ENCODE measurements at regions not wholly inside any gene's neighbourhood (a gene's known extent, or its start where the extent isn't known, plus 50 kb on each side); places are given as distances from the start of the nearest gene placed in this dataset.

DNA sequence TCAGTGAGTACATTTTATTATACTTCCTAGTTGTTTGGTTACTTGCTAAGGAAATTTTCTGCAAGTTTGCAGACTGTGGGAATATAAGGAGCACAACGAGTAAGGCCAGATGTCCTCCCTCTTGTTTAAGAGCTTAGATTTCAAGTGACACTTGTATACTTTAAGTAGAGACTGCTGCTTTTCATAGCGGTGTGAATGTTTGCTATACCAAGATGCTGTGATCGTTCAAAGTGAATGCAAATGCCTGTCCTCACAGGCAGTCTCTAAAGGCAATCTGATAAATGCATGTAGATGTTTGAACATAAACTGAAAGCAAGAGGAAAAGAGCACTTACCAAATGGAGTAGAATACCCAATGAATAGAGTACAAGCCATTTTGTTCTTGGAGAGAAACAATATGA, 226.4 kb downstream of the NRIP1 start:
- no peak for DNase-seq
- Mint-ChIP-seq H3K36me3 (no peaks in the 10 kb centered on the region), H3K9me3 (peaks cover 3% of the 10 kb centered on the region), H3K4me1 (ENCODE audit: low read depth) (no peaks in the 10 kb centered on the region), H3K27me3 (no peaks in the 10 kb centered on the region), H3K4me3 (no peak overlapping the region), H3K27ac (no peak overlapping the region)
- POLR2A ChIA-PET: no interaction called here
- intact Hi-C loops (cut with micrococcal nuclease): no loop called here
- CTCF ChIA-PET: no interaction called here

GRCh38 chr21:14836950-14837349, 227.8 kb downstream of the NRIP1 start:
- H3K9me3 Mint-ChIP-seq: peaks cover under 1% of the 10 kb centered on the region
- no peaks in the 10 kb centered on the region for H3K27me3 Mint-ChIP-seq
- H3K36me3 Mint-ChIP-seq: no peaks in the 10 kb centered on the region
- CTCF ChIA-PET: no interaction called here
- H3K4me1 Mint-ChIP-seq (ENCODE audit: low read depth): no peaks in the 10 kb centered on the region
- POLR2A ChIA-PET: no interaction called here
- DNase-seq: no peak
- H3K4me3 Mint-ChIP-seq: no peak overlapping the region
- intact Hi-C loops (cut with micrococcal nuclease): no loop called here
- no peak overlapping the region for H3K27ac Mint-ChIP-seq

DNA sequence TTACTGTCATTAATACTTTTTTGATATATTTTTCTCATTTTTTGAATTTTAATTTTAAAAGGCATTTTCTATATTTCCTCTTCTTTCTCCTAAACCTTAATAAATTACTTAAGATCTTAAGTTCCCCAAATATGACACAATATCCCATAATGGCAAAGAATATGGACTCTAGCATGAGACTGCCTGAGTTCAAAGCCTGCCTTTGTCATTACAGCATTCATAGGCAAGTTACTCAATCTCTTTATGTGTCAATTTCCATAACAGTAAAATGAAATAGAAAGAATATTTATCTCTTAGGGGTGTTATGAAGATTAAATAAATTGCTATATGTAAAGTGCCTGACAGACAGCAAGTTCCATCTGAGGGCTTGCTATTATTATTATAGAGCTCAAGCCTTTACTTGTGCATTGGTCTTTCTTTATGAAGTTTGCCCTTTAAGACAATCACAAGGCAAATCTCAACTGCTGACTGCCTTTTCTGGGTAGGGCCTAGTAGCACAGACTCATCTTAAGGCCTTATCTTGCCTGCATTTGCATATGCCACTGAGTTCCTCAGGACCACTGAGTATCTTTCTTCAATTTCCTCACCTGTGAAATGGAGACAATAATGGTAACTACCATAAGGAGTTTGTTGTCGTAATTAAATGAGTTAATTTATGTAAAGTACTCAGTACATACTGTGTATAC, 231.0 kb downstream of the NRIP1 start:
- POLR2A ChIA-PET: no interaction called here
- H3K4me3 Mint-ChIP-seq: no peak overlapping the region
- no peaks in the 10 kb centered on the region for H3K9me3 Mint-ChIP-seq
- intact Hi-C loops (cut with micrococcal nuclease): no loop called here
- H3K36me3 Mint-ChIP-seq: no peaks in the 10 kb centered on the region
- no peaks in the 10 kb centered on the region for H3K4me1 Mint-ChIP-seq (ENCODE audit: low read depth)
- H3K27ac Mint-ChIP-seq: no peak overlapping the region
- CTCF ChIA-PET: no interaction called here
- no peak for DNase-seq
- H3K27me3 Mint-ChIP-seq: peaks cover 3% of the 10 kb centered on the region

DNA sequence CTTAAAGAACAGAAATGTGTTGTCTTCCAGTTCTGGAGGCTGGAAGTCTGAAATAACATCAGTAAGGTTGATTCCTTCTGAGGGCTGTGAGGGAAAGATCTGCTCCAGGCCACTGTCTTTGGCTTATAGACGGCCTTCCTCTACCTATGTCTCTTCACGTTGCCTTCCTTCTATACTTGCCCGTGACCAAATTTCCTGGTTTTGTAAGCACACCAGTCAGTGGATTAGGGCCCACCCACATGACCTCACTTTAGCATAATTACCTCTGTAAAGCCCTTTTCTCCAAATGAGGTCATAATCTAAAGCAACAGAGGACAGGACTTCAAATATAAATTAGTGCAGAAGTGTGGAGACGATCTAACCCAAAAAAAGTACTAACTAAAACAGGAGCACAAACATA, 231.6 kb downstream of the NRIP1 start:
- intact Hi-C loops (cut with micrococcal nuclease): no loop called here
- Mint-ChIP-seq H3K27me3 (peaks cover 3% of the 10 kb centered on the region), H3K4me3 (no peak overlapping the region), H3K27ac (no peak overlapping the region), H3K9me3 (no peaks in the 10 kb centered on the region), H3K4me1 (ENCODE audit: low read depth) (no peaks in the 10 kb centered on the region), H3K36me3 (no peaks in the 10 kb centered on the region)
- ChIA-PET CTCF (interaction anchor here (2.1 kb wide), 1 partner anchor 31 kb away, joined by 5 read pairs; no protein-coding TSS in a partner anchor), POLR2A (no interaction called here)
- DNase-seq: no peak

GRCh38 chr21:14830307-14830706, 234.5 kb downstream of the NRIP1 start:
- ChIA-PET POLR2A (no interaction called here), CTCF (no interaction called here)
- H3K27ac Mint-ChIP-seq: no peak overlapping the region
- H3K4me1 Mint-ChIP-seq (ENCODE audit: low read depth): peaks cover 10% of the 10 kb centered on the region
- no peak for DNase-seq
- H3K27me3 Mint-ChIP-seq: peaks cover 3% of the 10 kb centered on the region
- H3K4me3 Mint-ChIP-seq: no peak overlapping the region
- no peaks in the 10 kb centered on the region for H3K36me3 Mint-ChIP-seq
- no peaks in the 10 kb centered on the region for H3K9me3 Mint-ChIP-seq
- intact Hi-C loops (cut with micrococcal nuclease): no loop called here

- Mint-ChIP-seq H3K4me1 (ENCODE audit: low read depth) (peaks cover 10% of the 10 kb centered on the region), H3K4me3 (no peak overlapping the region), H3K27me3 (peaks cover 3% of the 10 kb centered on the region), H3K27ac (no peak overlapping the region), H3K36me3 (no peaks in the 10 kb centered on the region), H3K9me3 (no peaks in the 10 kb centered on the region)
- ChIA-PET POLR2A (no interaction called here), CTCF (no interaction called here)
- intact Hi-C loops (cut with micrococcal nuclease): no loop called here
- no peak for DNase-seq
Measured at GRCh38 chr21:14829685-14830084, 235.1 kb downstream of the NRIP1 start.

DNA sequence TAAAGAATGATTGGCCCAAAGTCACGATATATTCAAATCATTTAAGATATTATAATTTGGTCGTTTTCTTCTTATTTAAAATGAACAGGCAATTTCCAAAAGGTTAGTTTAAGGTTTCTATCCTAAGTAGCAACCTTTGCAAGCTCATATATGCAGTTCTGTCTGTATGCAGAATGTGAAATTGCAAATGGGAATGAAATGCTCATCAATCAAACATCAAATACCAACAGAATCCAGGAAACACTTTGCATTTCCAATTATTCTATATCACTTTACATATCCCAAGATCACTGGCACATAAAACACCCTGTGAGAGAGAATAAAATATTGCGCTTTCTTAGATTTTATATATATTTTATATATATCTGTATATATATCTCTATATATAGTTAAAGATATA, 237.3 kb downstream of the NRIP1 start:
- Mint-ChIP-seq H3K27me3 (peaks cover 3% of the 10 kb centered on the region), H3K27ac (no peak overlapping the region), H3K36me3 (no peaks in the 10 kb centered on the region), H3K9me3 (no peaks in the 10 kb centered on the region), H3K4me1 (ENCODE audit: low read depth) (peaks cover 10% of the 10 kb centered on the region), H3K4me3 (no peak overlapping the region)
- CTCF ChIA-PET: interaction anchor here (1.2 kb wide), 1 partner anchor 655 kb away, joined by 3 read pairs; no protein-coding TSS in a partner anchor
- POLR2A ChIA-PET: no interaction called here
- intact Hi-C loops (cut with micrococcal nuclease): no loop called here
- DNase-seq: no peak

DNA sequence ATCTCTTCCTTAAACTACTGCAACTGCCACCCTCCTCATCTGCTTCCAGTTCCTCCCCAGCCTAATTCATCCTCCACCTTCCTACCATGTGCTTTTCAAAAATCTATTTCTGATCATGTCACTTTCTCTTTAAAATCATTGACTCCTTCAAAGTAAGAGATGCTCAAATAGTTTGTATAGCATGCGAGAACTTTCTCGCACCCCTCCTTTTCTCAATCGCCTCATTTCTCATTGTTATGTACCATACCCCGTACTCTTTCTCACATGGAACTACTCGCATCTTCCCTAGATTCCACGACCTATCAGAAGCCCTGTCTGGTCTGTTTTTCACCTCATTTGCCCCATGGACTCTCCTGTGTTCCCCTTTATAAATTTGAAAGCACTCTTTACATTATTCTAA, 238.2 kb downstream of the NRIP1 start:
- Mint-ChIP-seq H3K4me3 (no peak overlapping the region), H3K27ac (no peak overlapping the region), H3K36me3 (no peaks in the 10 kb centered on the region), H3K27me3 (peaks cover 3% of the 10 kb centered on the region), H3K9me3 (no peaks in the 10 kb centered on the region), H3K4me1 (ENCODE audit: low read depth) (peaks cover 10% of the 10 kb centered on the region)
- no peak for DNase-seq
- POLR2A ChIA-PET: no interaction called here
- intact Hi-C loops (cut with micrococcal nuclease): no loop called here
- CTCF ChIA-PET: no interaction called here

- H3K4me1 Mint-ChIP-seq (ENCODE audit: low read depth): peaks cover 10% of the 10 kb centered on the region
- DNase-seq: no peak
- H3K27ac Mint-ChIP-seq: no peak overlapping the region
- no peaks in the 10 kb centered on the region for H3K9me3 Mint-ChIP-seq
- CTCF ChIA-PET: no interaction called here
- POLR2A ChIA-PET: no interaction called here
- intact Hi-C loops (cut with micrococcal nuclease): loop anchor here (2.0 kb wide), 1 partner anchor 77 kb away; no protein-coding TSS in a partner anchor
- H3K27me3 Mint-ChIP-seq: peaks cover 3% of the 10 kb centered on the region
- H3K36me3 Mint-ChIP-seq: no peaks in the 10 kb centered on the region
- H3K4me3 Mint-ChIP-seq: no peak overlapping the region
Measured at GRCh38 chr21:14825514-14825974, 239.3 kb downstream of the NRIP1 start.

GRCh38 chr21:14824126-14824525, 240.7 kb downstream of the NRIP1 start:
- intact Hi-C loops (cut with micrococcal nuclease): loop anchor here (2.0 kb wide), 1 partner anchor 79 kb away; no protein-coding TSS in a partner anchor
- Mint-ChIP-seq H3K27me3 (peaks cover under 1% of the 10 kb centered on the region), H3K9me3 (no peaks in the 10 kb centered on the region), H3K4me3 (no peak overlapping the region), H3K4me1 (ENCODE audit: low read depth) (peaks cover 10% of the 10 kb centered on the region), H3K36me3 (no peaks in the 10 kb centered on the region), H3K27ac (no peak overlapping the region)
- ChIA-PET POLR2A (no interaction called here), CTCF (interaction anchor here (1.5 kb wide), 1 partner anchor 51 kb away, joined by 3 read pairs; no protein-coding TSS in a partner anchor)
- no peak for DNase-seq

DNA sequence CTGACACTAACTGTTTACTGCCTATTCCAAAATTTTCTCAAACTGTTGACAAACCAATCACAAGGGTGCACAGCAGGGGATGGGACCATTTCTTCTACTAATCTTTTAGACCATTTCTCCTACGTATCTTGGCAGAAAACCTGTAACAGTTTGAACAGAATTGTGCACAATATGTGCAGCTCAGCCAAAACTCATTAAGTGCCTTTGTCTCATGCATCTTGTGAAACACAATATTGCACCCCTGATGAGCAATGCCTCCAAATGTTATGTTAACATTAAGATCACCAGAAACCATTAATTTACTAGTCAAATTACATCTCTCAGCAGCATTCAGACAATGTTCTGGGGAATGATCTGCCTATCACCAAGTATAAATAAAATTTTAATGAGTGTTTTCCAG, 247.5 kb downstream of the NRIP1 start:
- Mint-ChIP-seq H3K27me3 (peaks cover 1% of the 10 kb centered on the region), H3K4me1 (ENCODE audit: low read depth) (no peaks in the 10 kb centered on the region), H3K27ac (no peak overlapping the region), H3K4me3 (no peak overlapping the region), H3K9me3 (peaks cover 4% of the 10 kb centered on the region), H3K36me3 (no peaks in the 10 kb centered on the region)
- DNase-seq: no peak
- POLR2A ChIA-PET: no interaction called here
- intact Hi-C loops (cut with micrococcal nuclease): no loop called here
- CTCF ChIA-PET: no interaction called here

DNA sequence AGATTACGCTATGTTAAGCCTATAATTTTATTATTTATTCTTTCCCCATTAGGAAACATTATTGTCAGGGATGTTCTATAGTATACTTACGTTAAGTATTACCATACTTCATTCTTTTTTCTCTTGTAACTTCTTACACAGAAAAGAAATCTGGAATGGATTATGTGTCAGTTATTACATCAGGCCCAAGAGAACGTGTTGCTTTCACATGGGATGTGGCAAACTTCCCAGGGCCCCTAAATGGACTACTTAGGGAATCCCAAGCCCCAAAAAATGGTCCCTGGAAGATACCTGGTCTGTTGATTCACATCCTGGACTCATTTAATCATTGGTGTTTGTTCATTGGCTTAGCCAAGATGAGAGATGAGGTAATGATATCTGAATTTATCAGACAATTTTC, 249.8 kb downstream of the NRIP1 start:
- Mint-ChIP-seq H3K4me1 (ENCODE audit: low read depth) (no peaks in the 10 kb centered on the region), H3K9me3 (peaks cover 11% of the 10 kb centered on the region), H3K27ac (no peak overlapping the region), H3K36me3 (no peaks in the 10 kb centered on the region), H3K27me3 (peaks cover 1% of the 10 kb centered on the region), H3K4me3 (no peak overlapping the region)
- POLR2A ChIA-PET: no interaction called here
- no peak for DNase-seq
- intact Hi-C loops (cut with micrococcal nuclease): no loop called here
- CTCF ChIA-PET: no interaction called here

- POLR2A ChIA-PET: no interaction called here
- CTCF ChIA-PET: no interaction called here
- intact Hi-C loops (cut with micrococcal nuclease): no loop called here
- Mint-ChIP-seq H3K9me3 (peaks cover 11% of the 10 kb centered on the region), H3K27me3 (peaks cover 1% of the 10 kb centered on the region), H3K4me3 (no peak overlapping the region), H3K27ac (no peak overlapping the region), H3K4me1 (ENCODE audit: low read depth) (no peaks in the 10 kb centered on the region), H3K36me3 (no peaks in the 10 kb centered on the region)
- no peak for DNase-seq
Measured at GRCh38 chr21:14814282-14814681, 250.5 kb downstream of the NRIP1 start.

Data from activated CD4-positive, alpha-beta memory T cell treated with anti-CD3 and anti-CD28 coated beads for 36 hours (primary cell).